Lower leg skin (tissue), 3 donors: ENCODE measurements at regions not wholly inside any gene's neighbourhood (a gene's known extent, or its start where the extent isn't known, plus 50 kb on each side); places are given as distances from the start of the nearest gene placed in this dataset.
"Not testable (repeated sequence)": the region's sequence is repeated elsewhere in the genome, so short reads cannot be mapped to it uniquely, and the experiment has no call there.

Experiments
- CTCF ChIP-seq, 3 donors: fragments of 450-650 bp; IDR thresholded peaks; one replicate each; pipeline ENCODE4 v1.5.1; 2016; ENCODE audit warnings: antibody characterized with exemption in 3 of 3, mild to moderate bottlenecking in 3 of 3, moderate library complexity in 2 of 3
- POLR2A ChIP-seq, 2 donors: fragments of 450-650 bp; IDR thresholded peaks; one replicate each; pipeline ENCODE4 v1.6.1; 2016 to 2017; ENCODE audit warnings: antibody characterized with exemption in 2 of 2, mild to moderate bottlenecking in 1 of 2, moderate library complexity in 1 of 2

GRCh38 chr2:111514138-111514537, 369.9 kb downstream of the ANAPC1 start:
- not testable (repeated sequence) for TF ChIP-seq POLR2A, CTCF (IDR thresholded peaks at IDR 0.05)
